ENCODE measurements at regions not wholly inside any gene's neighbourhood (a gene's known extent, or its start where the extent isn't known, plus 50 kb on each side); places are given as distances from the start of the nearest gene placed in this dataset.

- DNase-seq, result no peak
Measured at GRCh38 chr14:76974365-76974764, 54.1 kb downstream of the IRF2BPL start.

- no peak for DNase-seq
Measured at GRCh38 chr14:76971549-76971948, 57.0 kb downstream of the IRF2BPL start.

GRCh38 chr14:76968621-76969063 lies 59.9 kb downstream of the IRF2BPL start:
- DNase-seq, result no peak

- DNase-seq, result no peak
Measured at GRCh38 chr14:76967788-76968187, 60.7 kb downstream of the IRF2BPL start.

GRCh38 chr14:76965232-76965631 lies 63.3 kb downstream of the IRF2BPL start:
- DNase-seq, result no peak

GRCh38 chr14:76964695-76965094 lies 63.8 kb downstream of the IRF2BPL start:
- DNase-seq, result no peak

- DNase-seq, result no peak
Measured at GRCh38 chr14:76963372-76963771, 65.1 kb downstream of the IRF2BPL start.

GRCh38 chr14:76962303-76962660 lies 66.2 kb downstream of the IRF2BPL start:
- DNase-seq, result no peak

- peak; percentile 99 for DNase-seq
Measured at GRCh38 chr14:76961631-76962302, 66.7 kb downstream of the IRF2BPL start.

- peak; percentile 14 for DNase-seq
Measured at GRCh38 chr14:76958980-76959710, 69.4 kb downstream of the IRF2BPL start.

GRCh38 chr14:76958020-76958979 lies 70.2 kb downstream of the IRF2BPL start:
- DNase-seq, result no peak

GRCh38 chr14:76957224-76957891 lies 71.2 kb downstream of the IRF2BPL start:
- DNase-seq, result no peak

GRCh38 chr14:76956316-76957090 lies 72.0 kb downstream of the IRF2BPL start:
- peak; percentile 88 for DNase-seq

GRCh38 chr14:76955575-76956315 lies 72.8 kb downstream of the IRF2BPL start:
- DNase-seq, result peak; percentile 85

GRCh38 chr14:76954394-76955190 lies 73.9 kb downstream of the IRF2BPL start:
- DNase-seq, result no peak

- DNase-seq, result peak; percentile 70
Measured at GRCh38 chr14:76953311-76953945, 75.1 kb downstream of the IRF2BPL start.

GRCh38 chr14:76951166-76951565 lies 77.3 kb downstream of the IRF2BPL start:
- no peak for DNase-seq

GRCh38 chr14:76950055-76951020 lies 78.2 kb downstream of the IRF2BPL start:
- peak; percentile 27 for DNase-seq

- DNase-seq, result no peak
Measured at GRCh38 chr14:76948976-76949375, 79.5 kb downstream of the IRF2BPL start.
